ENCODE measurements at regions not wholly inside any gene's neighbourhood (a gene's known extent, or its start where the extent isn't known, plus 50 kb on each side); places are given as distances from the start of the nearest gene placed in this dataset.
"Not testable (repeated sequence)": the region's sequence is repeated elsewhere in the genome, so short reads cannot be mapped to it uniquely, and the experiment has no call there.

DNA sequence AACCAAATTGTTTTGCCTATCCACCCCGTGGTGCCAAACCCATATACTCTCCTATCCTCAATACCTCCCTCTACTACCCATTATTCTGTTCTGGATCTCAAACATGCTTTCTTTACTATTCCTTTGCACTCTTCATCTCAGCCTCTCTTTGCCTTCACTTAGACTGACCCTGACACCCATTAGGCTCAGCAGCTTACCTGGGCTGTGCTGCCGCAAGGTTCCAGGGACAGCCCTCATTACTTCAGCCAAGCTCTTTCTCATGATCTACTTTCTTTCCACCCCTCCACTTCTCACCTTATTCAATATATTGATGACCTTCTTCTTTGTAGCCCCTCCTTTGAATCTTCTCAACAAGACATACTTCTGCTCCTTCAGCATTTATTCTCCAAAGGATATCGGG is 517.9 kb downstream of the IRS2 start:
- DNase-seq: not testable (repeated sequence)

DNA sequence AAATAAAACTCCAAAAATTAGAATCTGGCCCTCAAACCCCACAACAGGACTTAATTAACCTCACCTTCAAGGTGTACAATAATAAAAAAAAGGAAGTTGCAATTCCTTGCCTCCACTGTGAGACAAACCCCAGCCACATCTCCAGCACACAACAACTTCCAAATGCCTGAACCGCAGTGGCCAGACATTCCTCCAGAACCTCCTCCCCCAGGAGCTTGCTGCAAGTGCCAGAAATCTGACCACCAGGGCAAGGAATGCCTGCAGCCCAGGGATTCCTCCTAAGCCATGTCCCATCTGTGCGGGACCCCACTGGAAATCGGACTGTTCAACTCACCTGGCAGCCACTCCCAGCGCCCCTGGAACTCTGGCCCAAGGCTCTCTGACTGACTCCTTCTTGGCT is 519.0 kb downstream of the IRS2 start:
- not testable (repeated sequence) for DNase-seq

DNA sequence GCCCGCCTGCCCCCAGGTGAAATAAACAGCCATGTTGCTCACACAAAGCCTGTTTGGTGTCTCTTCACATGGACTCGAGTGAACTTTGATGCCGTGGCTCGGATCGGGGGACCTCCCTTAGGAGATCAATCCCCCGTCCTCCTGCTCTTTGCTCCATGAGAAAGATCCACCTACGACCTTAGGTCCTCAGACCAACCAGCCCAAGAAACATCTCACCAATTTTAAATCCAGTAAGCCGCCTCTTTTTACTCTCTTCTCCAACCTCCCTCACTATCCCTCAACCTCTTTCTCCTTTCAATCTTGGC is 521.0 kb downstream of the IRS2 start:
- DNase-seq: not testable (repeated sequence)

DNA sequence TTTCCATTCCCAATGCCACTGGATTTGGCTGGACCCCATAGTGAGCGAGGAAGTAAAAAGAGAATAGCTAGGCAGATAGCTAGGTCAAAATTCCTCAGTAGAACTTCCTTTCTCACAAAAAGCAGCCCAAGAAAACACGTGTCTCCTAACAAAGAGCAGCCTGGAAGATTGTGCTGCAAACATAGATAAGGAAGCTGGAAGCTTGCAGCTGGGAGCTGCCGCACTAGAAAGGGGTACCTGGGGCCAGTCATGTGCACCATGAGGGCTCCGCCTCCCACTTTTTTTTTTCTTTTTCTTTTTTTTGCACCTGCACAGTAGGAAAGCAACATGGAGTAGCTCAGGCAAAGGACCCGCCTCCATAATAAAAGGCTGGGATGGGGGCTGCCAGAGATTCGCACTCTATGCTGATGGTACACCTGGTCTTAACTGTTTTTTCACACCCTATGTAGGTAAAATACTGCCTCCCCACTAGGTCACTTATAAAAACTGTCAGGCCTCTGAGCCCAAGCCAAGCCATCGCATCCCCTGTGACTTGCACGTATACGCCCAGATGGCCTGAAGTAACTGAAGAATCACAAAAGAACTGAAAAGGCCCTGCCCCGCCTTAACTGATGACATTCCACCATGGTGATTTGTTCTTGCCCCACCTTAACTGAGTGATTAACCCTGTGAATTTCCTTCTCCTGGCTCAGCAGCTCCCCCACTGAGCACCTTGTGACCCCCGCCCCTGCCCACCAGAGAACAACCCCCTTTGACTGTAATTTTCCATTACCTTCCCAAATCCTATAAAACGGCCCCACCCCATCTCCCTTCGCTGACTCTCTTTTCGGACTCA is 521.6 kb downstream of the IRS2 start:
- DNase-seq: not testable (repeated sequence)

DNA sequence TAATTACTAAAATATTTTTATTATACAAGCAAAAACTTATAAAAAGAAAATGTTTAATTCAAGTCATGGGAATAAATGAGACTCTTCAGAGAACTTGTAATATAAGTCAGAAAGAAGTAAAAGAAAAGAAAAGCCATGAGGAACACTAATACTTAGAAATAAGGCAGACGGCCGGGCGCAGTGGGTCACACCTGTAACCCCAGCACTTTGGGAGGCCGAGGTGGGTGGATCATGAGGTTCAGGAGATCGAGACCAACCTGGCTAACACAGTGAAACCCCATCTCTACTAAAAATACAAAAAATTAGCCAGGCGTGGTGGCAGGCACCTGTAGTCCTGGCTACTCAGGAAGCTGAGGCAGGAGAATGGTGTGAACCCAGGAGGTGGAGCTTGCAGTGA is 528.6 kb downstream of the IRS2 start:
- DNase-seq: not testable (repeated sequence)

Measured in central memory CD4-positive, alpha-beta T cell (primary cell).